Sigmoid colon (tissue), 6 donors: ENCODE measurements at regions not wholly inside any gene's neighbourhood (a gene's known extent, or its start where the extent isn't known, plus 50 kb on each side); places are given as distances from the start of the nearest gene placed in this dataset.

Source experiments
- DNase-seq: peaks from one replicate; pipeline ENCODE4 v3.0.0-alpha.2; 2019
- H3K27ac ChIP-seq, 4 donors: fragments of 200-600 bp; sonication (generic); one replicate each; pipeline ENCODE4 v1.5.1; 2016 to 2019; ENCODE audit warnings: mild to moderate bottlenecking in 1 of 4
- H3K27me3 ChIP-seq, 3 donors: fragments of 200-600 bp; sonication (generic); one replicate each; pipeline ENCODE4 v1.5.1; 2019; ENCODE audit warnings: mild to moderate bottlenecking in 1 of 3
- H3K36me3 ChIP-seq, 4 donors: fragments of 200-600 bp; sonication (generic); one replicate each; pipeline ENCODE4 v1.5.1; 2016 to 2019
- H3K4me1 ChIP-seq, 4 donors: fragments of 200-600 bp; sonication (generic); one replicate each; pipeline ENCODE4 v1.5.1; 2017 to 2019
- H3K4me3 ChIP-seq, 4 donors: fragments of 200-600 bp; sonication (generic); one replicate each; pipeline ENCODE4 v1.5.1; 2017 to 2019; ENCODE audit warnings: mild to moderate bottlenecking in 2 of 4, moderate library complexity in 1 of 4
- H3K9me3 ChIP-seq, 4 donors: fragments of 200-600 bp in 3 of 4; sonication (generic) in 3 of 4; one replicate each; pipeline versions ENCODE4 v1.5.1 to v1.6.1; 2013 to 2019
- EP300 ChIP-seq, 4 donors: sonication (generic); formaldehyde crosslinking; IDR thresholded peaks; one replicate each; pipeline ENCODE4 v1.6.1; 2017; ENCODE audit warnings: antibody characterized with exemption in 4 of 4
- POLR2A ChIP-seq, 2 donors: fragments of 450-650 bp; IDR thresholded peaks; one replicate each; pipeline ENCODE4 v1.6.1; 2016; ENCODE audit warnings: antibody characterized with exemption in 2 of 2, mild to moderate bottlenecking in 2 of 2, moderate library complexity in 2 of 2
- POLR2AphosphoS5 ChIP-seq, 4 donors: sonication (generic); formaldehyde crosslinking; IDR thresholded peaks; one replicate each; pipeline ENCODE4 v1.6.1; 2017; ENCODE audit warnings: antibody characterized with exemption in 4 of 4
- WGBS, 2 donors: extraction: QIAGEN DNeasy Blood & Tissue Kit; methylation state at CpG; one replicate each; pipeline ENCODE4 v1.1.7; 2013; 5-methylcytosine and 5-hydroxymethylcytosine counted together
- intact Hi-C: fragments of 100-400 bp; cut with DNase I; formaldehyde crosslinking; loops from one replicate; pipeline ENCODE4 v1.15.1; 2023
- TF ChIP-seq, protein P1 (sequence below), 4 experiments: fragments of 450-650 bp in 3 of 4; fragments of 200-600 bp in 1 of 4; IDR thresholded peaks; one replicate each; pipeline ENCODE4 v1.5.1; 2016 to 2019; ENCODE audit warnings: antibody characterized with exemption in 4 of 4, mild to moderate bottlenecking in 3 of 4, moderate library complexity in 2 of 4
- donor health status: healthy with polysubstance abuse.
- donor health status: healthy.

DNA sequence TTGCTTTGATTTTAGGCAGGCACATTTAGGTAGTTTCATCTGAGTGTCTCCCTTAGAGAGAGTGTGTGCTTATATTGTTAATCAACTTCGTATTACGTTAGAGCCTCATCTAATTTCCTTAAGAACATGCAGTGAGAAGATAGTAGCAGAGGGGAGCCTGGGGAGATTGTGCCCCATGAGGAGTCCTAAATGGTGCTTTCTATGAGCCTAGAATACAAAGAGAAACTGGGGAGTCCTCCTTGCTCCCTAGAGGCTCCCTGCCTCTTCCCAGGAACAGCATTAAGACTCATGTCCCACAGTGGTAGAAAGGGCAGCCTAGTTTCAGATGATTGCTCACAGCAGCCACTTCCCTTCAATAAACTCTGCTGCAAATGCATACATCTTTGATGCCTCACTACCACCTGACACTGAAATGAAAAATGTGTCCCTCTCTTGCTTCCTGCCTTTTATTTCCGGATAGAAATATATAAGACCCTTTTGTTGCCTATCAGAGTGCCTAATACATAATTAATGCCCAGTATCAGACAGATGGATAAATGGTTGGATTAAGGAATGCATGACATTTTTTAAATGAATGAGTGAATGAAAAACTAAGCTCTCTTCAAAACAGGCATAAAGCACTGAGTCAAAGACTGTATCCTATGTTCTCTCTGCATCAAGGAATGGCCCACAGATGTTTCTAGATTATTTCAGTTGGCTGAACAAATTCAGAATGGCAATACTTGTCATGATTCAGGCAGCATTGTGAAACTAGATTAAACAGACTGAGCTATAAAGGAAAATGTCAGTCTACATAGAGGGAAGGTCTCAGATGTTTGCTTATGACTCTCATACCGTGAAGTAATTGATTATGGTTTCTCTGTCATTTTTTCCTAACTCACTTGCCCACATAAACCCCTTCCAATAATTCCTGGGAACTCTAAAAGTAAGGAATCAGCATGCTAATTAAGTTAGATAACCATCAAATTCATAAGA, 362.1 kb downstream of the LRRC3B start:
- Histone ChIP-seq H3K4me1 (no peaks in the 10 kb centered on the region), H3K27ac (no peak overlapping the region), H3K36me3 (no peaks in the 10 kb centered on the region), H3K27me3 (no peaks in the 10 kb centered on the region), H3K9me3 (no peaks in the 10 kb centered on the region), H3K4me3 (no peak overlapping the region)
- intact Hi-C loops = no loop called here
- TF ChIP-seq EP300 (IDR thresholded peaks at IDR 0.05) (no peak), POLR2A (IDR thresholded peaks at IDR 0.05) (no peak), POLR2AphosphoS5 (IDR thresholded peaks at IDR 0.05) (no peak)
- TF ChIP-seq, protein P1, sequence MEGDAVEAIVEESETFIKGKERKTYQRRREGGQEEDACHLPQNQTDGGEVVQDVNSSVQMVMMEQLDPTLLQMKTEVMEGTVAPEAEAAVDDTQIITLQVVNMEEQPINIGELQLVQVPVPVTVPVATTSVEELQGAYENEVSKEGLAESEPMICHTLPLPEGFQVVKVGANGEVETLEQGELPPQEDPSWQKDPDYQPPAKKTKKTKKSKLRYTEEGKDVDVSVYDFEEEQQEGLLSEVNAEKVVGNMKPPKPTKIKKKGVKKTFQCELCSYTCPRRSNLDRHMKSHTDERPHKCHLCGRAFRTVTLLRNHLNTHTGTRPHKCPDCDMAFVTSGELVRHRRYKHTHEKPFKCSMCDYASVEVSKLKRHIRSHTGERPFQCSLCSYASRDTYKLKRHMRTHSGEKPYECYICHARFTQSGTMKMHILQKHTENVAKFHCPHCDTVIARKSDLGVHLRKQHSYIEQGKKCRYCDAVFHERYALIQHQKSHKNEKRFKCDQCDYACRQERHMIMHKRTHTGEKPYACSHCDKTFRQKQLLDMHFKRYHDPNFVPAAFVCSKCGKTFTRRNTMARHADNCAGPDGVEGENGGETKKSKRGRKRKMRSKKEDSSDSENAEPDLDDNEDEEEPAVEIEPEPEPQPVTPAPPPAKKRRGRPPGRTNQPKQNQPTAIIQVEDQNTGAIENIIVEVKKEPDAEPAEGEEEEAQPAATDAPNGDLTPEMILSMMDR (IDR thresholded peaks at IDR 0.05) = no peak
- 58 to 63% methylated on average over 4 of the region's 4 CpGs for WGBS, 2 donors
- no peak for DNase-seq

DNA sequence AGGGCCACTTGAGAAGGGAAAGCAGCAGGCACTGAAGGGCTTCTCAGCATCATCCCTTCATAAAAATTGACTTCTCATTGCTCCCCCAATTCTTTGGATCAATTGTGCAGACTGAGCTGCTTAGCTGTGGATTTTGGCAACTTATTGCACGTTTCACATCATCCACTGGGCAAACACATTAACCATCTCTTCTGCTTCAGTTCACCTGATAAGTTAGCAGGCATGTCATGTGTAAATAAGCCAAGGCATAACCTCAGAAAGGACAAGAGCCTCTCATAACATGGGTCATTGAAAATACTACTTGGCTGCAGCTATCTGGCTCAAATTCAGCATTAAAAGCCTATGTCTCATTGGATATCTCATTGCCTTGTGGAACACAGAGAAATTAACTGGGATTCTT, 366.5 kb downstream of the LRRC3B start:
- intact Hi-C loops = no loop called here
- 24 to 76% methylated on average over 1 of the region's 1 CpG for WGBS, 2 donors
- no peak overlapping the region for H3K27ac ChIP-seq

DNA sequence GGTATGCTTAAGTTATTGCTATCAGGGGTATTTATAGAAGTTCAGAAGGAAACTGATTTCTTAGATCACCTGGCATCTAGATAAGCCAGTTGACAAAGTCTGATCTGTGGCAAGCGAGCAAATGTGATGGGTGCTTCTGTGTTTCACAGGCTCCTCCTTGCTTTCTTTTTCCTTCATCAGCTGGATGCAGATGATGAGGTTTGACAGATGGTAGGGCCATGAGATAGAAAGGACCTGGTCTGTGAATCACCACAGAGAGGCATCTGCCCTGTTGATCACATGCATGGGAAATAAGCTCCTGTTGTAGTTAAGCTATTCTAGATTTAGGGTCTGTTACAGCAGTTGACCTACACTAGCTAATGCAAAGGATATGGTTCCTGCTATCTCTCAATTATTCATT, 372.0 kb downstream of the NEK10 start:
- intact Hi-C loops = no loop called here
- 77 to 92% methylated on average over 1 of the region's 1 CpG for WGBS, 2 donors

More for the DNA sequence above, 366.5 kb downstream of the LRRC3B start:
- Histone ChIP-seq H3K4me3 (no peak overlapping the region), H3K36me3 (no peaks in the 10 kb centered on the region), H3K27me3 (no peaks in the 10 kb centered on the region), H3K4me1 (no peaks in the 10 kb centered on the region), H3K9me3 (no peaks in the 10 kb centered on the region)
- no peak for TF ChIP-seq POLR2AphosphoS5 (IDR thresholded peaks at IDR 0.05)
- TF ChIP-seq POLR2A (IDR thresholded peaks at IDR 0.05) = no peak
- TF ChIP-seq, protein P1 (IDR thresholded peaks at IDR 0.05) = no peak
- TF ChIP-seq EP300 (IDR thresholded peaks at IDR 0.05) = no peak
- no peak for DNase-seq

DNA sequence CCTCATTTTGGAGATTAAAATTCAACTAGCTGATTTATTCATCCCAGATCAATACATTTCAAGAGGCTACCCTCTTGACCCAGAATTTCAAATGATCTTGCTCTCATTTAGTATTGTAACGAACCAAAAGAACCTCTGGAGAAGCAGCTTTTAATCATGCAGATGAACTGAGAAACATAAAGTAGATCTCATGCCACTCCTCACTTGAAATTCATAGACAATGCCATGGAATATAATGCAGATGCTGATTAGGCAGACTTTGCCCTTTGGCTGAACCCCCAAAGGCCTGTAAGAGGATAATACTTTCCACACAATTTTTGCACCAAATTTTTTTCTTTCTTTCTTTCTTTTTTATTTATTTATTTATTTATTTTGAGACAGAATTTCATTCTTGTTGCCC, 358.3 kb downstream of the NEK10 start:
- H3K4me3 ChIP-seq = no peak overlapping the region

More for the DNA sequence above, 372.0 kb downstream of the NEK10 start:
- DNase-seq = no peak
- no peak overlapping the region for H3K27ac ChIP-seq
- no peaks in the 10 kb centered on the region for H3K9me3 ChIP-seq
- no peaks in the 10 kb centered on the region for H3K36me3 ChIP-seq
- H3K27me3 ChIP-seq = no peaks in the 10 kb centered on the region
- TF ChIP-seq POLR2AphosphoS5 (IDR thresholded peaks at IDR 0.05) = no peak
- TF ChIP-seq, protein P1 (IDR thresholded peaks at IDR 0.05) = no peak
- no peak for TF ChIP-seq POLR2A (IDR thresholded peaks at IDR 0.05)
- TF ChIP-seq EP300 (IDR thresholded peaks at IDR 0.05) = no peak
- H3K4me3 ChIP-seq = no peak overlapping the region
- no peaks in the 10 kb centered on the region for H3K4me1 ChIP-seq

More for the DNA sequence above, 358.3 kb downstream of the NEK10 start:
- Histone ChIP-seq H3K27me3 (no peaks in the 10 kb centered on the region), H3K36me3 (no peaks in the 10 kb centered on the region), H3K4me1 (no peaks in the 10 kb centered on the region), H3K27ac (no peak overlapping the region), H3K9me3 (peaks cover 0 to under 1% (median 0%) of the 10 kb centered on the region in 4 donors)
- intact Hi-C loops = no loop called here
- TF ChIP-seq, protein P1 (IDR thresholded peaks at IDR 0.05) = no peak
- TF ChIP-seq POLR2A (IDR thresholded peaks at IDR 0.05) (no peak), POLR2AphosphoS5 (IDR thresholded peaks at IDR 0.05) (no peak), EP300 (IDR thresholded peaks at IDR 0.05) (no peak)
- no peak for DNase-seq
- WGBS, 2 donors = 78 to 82% methylated on average over 1 of the region's 1 CpG
